ENCODE measurements at regions not wholly inside any gene's neighbourhood (a gene's known extent, or its start where the extent isn't known, plus 50 kb on each side); places are given as distances from the start of the nearest gene placed in this dataset.

DNA sequence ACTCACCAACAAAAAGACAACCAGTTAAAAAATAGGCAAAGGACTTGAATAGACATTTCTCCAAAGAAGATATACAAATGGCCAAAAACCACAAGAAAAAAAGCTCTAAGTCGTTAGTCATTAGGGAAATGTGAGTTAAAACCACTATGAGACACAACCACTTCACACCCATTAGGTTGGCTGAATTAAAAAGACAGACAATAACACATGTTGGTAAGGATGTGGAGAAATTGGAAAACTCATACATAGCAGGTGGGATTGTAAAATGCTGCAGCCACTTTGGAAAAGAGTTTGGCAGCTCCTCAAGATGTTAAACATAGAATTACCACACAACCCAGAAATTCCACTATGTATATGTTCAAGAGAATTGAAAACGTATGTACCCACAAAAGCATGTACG is 117.6 kb upstream of the SPATS2L start:
- no peaks in the 10 kb centered on the region; the same call in 1 of the 2 replicates for H3K27me3 ChIP-seq (ENCODE audit: control insufficient read depth, low read length)

DNA sequence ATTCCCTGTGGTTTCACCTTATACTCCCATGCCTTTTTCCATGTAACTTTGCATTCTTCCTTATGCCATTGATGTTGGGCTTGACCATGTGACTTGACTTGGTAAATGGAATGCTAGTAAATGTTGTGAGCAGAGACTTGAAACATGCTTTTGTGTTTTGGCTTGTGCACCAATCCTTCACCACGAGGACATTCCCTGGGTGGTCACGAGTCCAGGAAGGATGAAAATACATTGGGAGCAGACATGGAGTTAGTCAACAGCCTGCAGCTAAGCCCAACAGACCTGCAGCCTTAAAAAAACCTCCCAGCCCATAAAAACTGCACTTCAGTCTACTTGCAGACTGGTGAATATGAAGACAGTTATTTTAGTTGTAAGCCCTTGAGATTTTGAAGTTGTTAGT is 116.5 kb upstream of the SPATS2L start:
- Histone ChIP-seq H3K36me3 (ENCODE audit: control insufficient read depth, low read length) (no peaks in the 10 kb centered on the region), H3K9me3 (ENCODE audit: control insufficient read depth, insufficient read depth, low read length) (no peaks in the 10 kb centered on the region), H4K20me1 (ENCODE audit: control insufficient read depth, insufficient read depth, low read depth, low read length) (no peaks in the 10 kb centered on the region), H3K27ac (ENCODE audit: low read depth, low read length) (no peak overlapping the region), H3K4me1 (ENCODE audit: control insufficient read depth, low read length) (no peaks in the 10 kb centered on the region), H3K79me2 (ENCODE audit: control insufficient read depth, low read length) (no peaks in the 10 kb centered on the region), H3K4me2 (ENCODE audit: low read length) (no peak overlapping the region), H3K4me3 (ENCODE audit: low read length) (no peak overlapping the region), H3K27me3 (ENCODE audit: control insufficient read depth, low read length) (no peaks in the 10 kb centered on the region; the same call in 1 of the 2 replicates), H3F3A (ENCODE audit: control insufficient read depth, insufficient read depth) (no peaks in the 10 kb centered on the region), H3K9me2 (replicated peaks; ENCODE audit: control insufficient read depth, low read length) (no peaks in the 10 kb centered on the region)
- TF ChIP-seq CTCF (IDR thresholded peaks at IDR 0.05; ENCODE audit: low read depth, low read length, poor library complexity, severe bottlenecking) (no peak), EZH2phosphoT487 (IDR thresholded peaks at IDR 0.05; ENCODE audit: borderline replicate concordance, low read length) (no peak)

More for the DNA sequence above, 117.6 kb upstream of the SPATS2L start:
- H3K9me3 ChIP-seq (ENCODE audit: control insufficient read depth, insufficient read depth, low read length), result no peaks in the 10 kb centered on the region
- no peaks in the 10 kb centered on the region for H3K79me2 ChIP-seq (ENCODE audit: control insufficient read depth, low read length)
- TF ChIP-seq CTCF (IDR thresholded peaks at IDR 0.05; ENCODE audit: low read depth, low read length, poor library complexity, severe bottlenecking), result no peak
- no peak for TF ChIP-seq EZH2phosphoT487 (IDR thresholded peaks at IDR 0.05; ENCODE audit: borderline replicate concordance, low read length)
- no peaks in the 10 kb centered on the region for H3K9me2 ChIP-seq (replicated peaks; ENCODE audit: control insufficient read depth, low read length)
- H3F3A ChIP-seq (ENCODE audit: control insufficient read depth, insufficient read depth), result no peaks in the 10 kb centered on the region
- H3K4me1 ChIP-seq (ENCODE audit: control insufficient read depth, low read length), result no peaks in the 10 kb centered on the region
- H3K27ac ChIP-seq (ENCODE audit: low read depth, low read length), result no peak overlapping the region
- no peaks in the 10 kb centered on the region for H4K20me1 ChIP-seq (ENCODE audit: control insufficient read depth, insufficient read depth, low read depth, low read length)
- no peaks in the 10 kb centered on the region for H3K36me3 ChIP-seq (ENCODE audit: control insufficient read depth, low read length)
- H3K4me2 ChIP-seq (ENCODE audit: low read length), result no peak overlapping the region
- no peak overlapping the region for H3K4me3 ChIP-seq (ENCODE audit: low read length)

GRCh38 chr2:200193331-200193730 is 113.2 kb upstream of the SPATS2L start:
- no peaks in the 10 kb centered on the region for H3K79me2 ChIP-seq (ENCODE audit: control insufficient read depth, low read length)
- H3K9me2 ChIP-seq (replicated peaks; ENCODE audit: control insufficient read depth, low read length), result no peaks in the 10 kb centered on the region
- no peaks in the 10 kb centered on the region for H3K9me3 ChIP-seq (ENCODE audit: control insufficient read depth, insufficient read depth, low read length)
- TF ChIP-seq CTCF (IDR thresholded peaks at IDR 0.05; ENCODE audit: low read depth, low read length, poor library complexity, severe bottlenecking), result no peak
- no peak for TF ChIP-seq EZH2phosphoT487 (IDR thresholded peaks at IDR 0.05; ENCODE audit: borderline replicate concordance, low read length)
- no peaks in the 10 kb centered on the region for H4K20me1 ChIP-seq (ENCODE audit: control insufficient read depth, insufficient read depth, low read depth, low read length)
- no peaks in the 10 kb centered on the region for H3K36me3 ChIP-seq (ENCODE audit: control insufficient read depth, low read length)
- no peaks in the 10 kb centered on the region for H3F3A ChIP-seq (ENCODE audit: control insufficient read depth, insufficient read depth)
- no peaks in the 10 kb centered on the region for H3K27me3 ChIP-seq (ENCODE audit: control insufficient read depth, low read length)
- H3K4me3 ChIP-seq (ENCODE audit: low read length), result no peak overlapping the region
- H3K27ac ChIP-seq (ENCODE audit: low read depth, low read length), result no peak overlapping the region
- no peak overlapping the region for H3K4me2 ChIP-seq (ENCODE audit: low read length)
- no peaks in the 10 kb centered on the region for H3K4me1 ChIP-seq (ENCODE audit: control insufficient read depth, low read length)

- H3K4me2 ChIP-seq (ENCODE audit: low read length), result no peak overlapping the region
- TF ChIP-seq CTCF (IDR thresholded peaks at IDR 0.05; ENCODE audit: low read depth, low read length, poor library complexity, severe bottlenecking) (no peak), EZH2phosphoT487 (IDR thresholded peaks at IDR 0.05; ENCODE audit: borderline replicate concordance, low read length) (no peak)
- no peaks in the 10 kb centered on the region for H3F3A ChIP-seq (ENCODE audit: control insufficient read depth, insufficient read depth)
- H3K9me2 ChIP-seq (replicated peaks; ENCODE audit: control insufficient read depth, low read length), result no peaks in the 10 kb centered on the region
- H3K4me1 ChIP-seq (ENCODE audit: control insufficient read depth, low read length), result no peaks in the 10 kb centered on the region
- no peaks in the 10 kb centered on the region for H3K36me3 ChIP-seq (ENCODE audit: control insufficient read depth, low read length)
- no peaks in the 10 kb centered on the region for H4K20me1 ChIP-seq (ENCODE audit: control insufficient read depth, insufficient read depth, low read depth, low read length)
- no peaks in the 10 kb centered on the region for H3K9me3 ChIP-seq (ENCODE audit: control insufficient read depth, insufficient read depth, low read length)
- H3K4me3 ChIP-seq (ENCODE audit: low read length), result no peak overlapping the region
- H3K27me3 ChIP-seq (ENCODE audit: control insufficient read depth, low read length), result no peaks in the 10 kb centered on the region
- H3K79me2 ChIP-seq (ENCODE audit: control insufficient read depth, low read length), result no peaks in the 10 kb centered on the region
- no peak overlapping the region for H3K27ac ChIP-seq (ENCODE audit: low read depth, low read length)
Observed at GRCh38 chr2:200193791-200194190, 112.7 kb upstream of the SPATS2L start.

Measured in DOHH2 (cell line).